HepG2 (cell line): ENCODE measurements at regions not wholly inside any gene's neighbourhood (a gene's known extent, or its start where the extent isn't known, plus 50 kb on each side); places are given as distances from the start of the nearest gene placed in this dataset.

Experiments
- ATF7-NPFF ChIP-seq: sonication (generic); formaldehyde crosslinking; IDR thresholded peaks from 2 replicates; pipeline ENCODE4 v1.8.1; 2023; ENCODE audit warnings: mild to moderate bottlenecking, low read depth, missing genetic modification reagents, moderate library complexity
- GATAD1 ChIP-seq: IDR thresholded peaks from 2 replicates; pipeline ENCODE4 v1.6.1; 2016; ENCODE audit warnings: missing genetic modification reagents, missing compliant biosample characterization
- KLF13 ChIP-seq: sonication (generic); formaldehyde crosslinking; IDR thresholded peaks from 2 replicates; pipeline ENCODE4 v1.4.0; 2020; ENCODE audit warnings: mild to moderate bottlenecking, missing genetic modification reagents
- KMT2A ChIP-seq: sonication (generic); formaldehyde crosslinking; IDR thresholded peaks from 2 replicates; pipeline ENCODE4 v1.4.0; 2020; ENCODE audit warnings: missing genetic modification reagents
- MEF2D ChIP-seq: sonication (generic); formaldehyde crosslinking; IDR thresholded peaks from 2 replicates; pipeline ENCODE4 v1.5.1; 2020; ENCODE audit warnings: mild to moderate bottlenecking, missing genetic modification reagents
- NFYB ChIP-seq: sonication (generic); formaldehyde crosslinking; IDR thresholded peaks from 2 replicates; pipeline ENCODE4 v1.4.0; 2020; ENCODE audit warnings: missing genetic modification reagents
- PPARG ChIP-seq: conservative IDR thresholded peaks from 2 replicates; pipeline ENCODE4 v1.6.1; 2016; ENCODE audit warnings: missing biosample characterization, missing genetic modification reagents
- PTBP1 ChIP-seq: fragments of 200-400 bp; formaldehyde crosslinking; IDR thresholded peaks from 2 replicates; pipeline ENCODE4 v1.6.1; 2018; ENCODE audit warnings: low read length, low read depth; ENCODE audit not compliant: poor library complexity, severe bottlenecking
- RELA ChIP-seq: sonication (generic); formaldehyde crosslinking; IDR thresholded peaks from 2 replicates; pipeline ENCODE4 v1.4.0; 2020; ENCODE audit warnings: missing genetic modification reagents
- SMARCC2 ChIP-seq: fragments of 450-650 bp; IDR thresholded peaks from 2 replicates; pipeline ENCODE4 v1.6.1; 2017; ENCODE audit warnings: antibody characterized with exemption, mild to moderate bottlenecking
- SP4 ChIP-seq: sonication (generic); formaldehyde crosslinking; IDR thresholded peaks from 2 replicates; pipeline ENCODE4 v1.8.1; 2023; ENCODE audit warnings: mild to moderate bottlenecking, missing genetic modification reagents
- ZNF672 ChIP-seq: sonication (generic); formaldehyde crosslinking; IDR thresholded peaks from 2 replicates; pipeline ENCODE4 v1.8.1; 2022; ENCODE audit warnings: missing genetic modification reagents
- ZNF747 ChIP-seq: sonication (generic); formaldehyde crosslinking; IDR thresholded peaks from 2 replicates; pipeline ENCODE4 v1.8.1; 2023; ENCODE audit warnings: missing genetic modification reagents, mild to moderate bottlenecking, borderline replicate concordance
- ZNF761 ChIP-seq: sonication (generic); formaldehyde crosslinking; conservative IDR thresholded peaks from 2 replicates; pipeline ENCODE4 v1.4.0; 2020; ENCODE audit warnings: mild to moderate bottlenecking, missing genetic modification reagents
- ZSCAN25 ChIP-seq: sonication (generic); formaldehyde crosslinking; IDR thresholded peaks from 2 replicates; pipeline ENCODE4 v1.8.0; 2022; ENCODE audit warnings: mild to moderate bottlenecking, missing genetic modification reagents
- TF ChIP-seq, protein P1 (sequence below): IDR thresholded peaks from 2 replicates; pipeline ENCODE4 v1.6.1; 2016; ENCODE audit warnings: low read depth
- TF ChIP-seq, protein P2 (sequence below): sonication (generic); formaldehyde crosslinking; IDR thresholded peaks from 2 replicates; pipeline ENCODE4 v1.4.0; 2020; ENCODE audit warnings: missing genetic modification reagents
- TF ChIP-seq, protein P3 (sequence below): sonication (generic); formaldehyde crosslinking; IDR thresholded peaks from 2 replicates; pipeline ENCODE4 v1.4.0; 2020; ENCODE audit warnings: missing genetic modification reagents

DNA sequence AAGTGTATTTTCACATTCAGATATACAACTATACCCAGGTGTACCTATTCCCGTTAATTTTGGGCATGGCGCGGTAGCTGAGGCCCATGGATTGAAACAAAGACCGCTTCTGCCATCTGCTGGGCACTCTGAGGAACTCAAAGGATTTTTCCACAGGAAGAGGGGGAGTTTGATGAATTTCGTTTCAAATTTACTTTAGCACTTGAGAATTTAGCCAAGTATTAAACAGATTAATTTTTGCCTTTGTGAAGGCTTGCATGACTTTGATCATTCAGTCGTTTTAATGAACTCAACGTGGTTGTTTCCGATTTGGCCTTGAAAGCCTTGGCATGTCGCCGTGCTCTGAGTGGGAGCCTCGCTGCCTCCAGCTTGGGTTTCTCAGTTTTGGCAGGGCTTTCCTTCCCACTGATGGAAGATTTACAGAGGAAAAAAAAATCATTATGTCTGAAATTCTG lies 153.2 kb upstream of the DDHD1 start (continued):
- TF ChIP-seq, protein P1, sequence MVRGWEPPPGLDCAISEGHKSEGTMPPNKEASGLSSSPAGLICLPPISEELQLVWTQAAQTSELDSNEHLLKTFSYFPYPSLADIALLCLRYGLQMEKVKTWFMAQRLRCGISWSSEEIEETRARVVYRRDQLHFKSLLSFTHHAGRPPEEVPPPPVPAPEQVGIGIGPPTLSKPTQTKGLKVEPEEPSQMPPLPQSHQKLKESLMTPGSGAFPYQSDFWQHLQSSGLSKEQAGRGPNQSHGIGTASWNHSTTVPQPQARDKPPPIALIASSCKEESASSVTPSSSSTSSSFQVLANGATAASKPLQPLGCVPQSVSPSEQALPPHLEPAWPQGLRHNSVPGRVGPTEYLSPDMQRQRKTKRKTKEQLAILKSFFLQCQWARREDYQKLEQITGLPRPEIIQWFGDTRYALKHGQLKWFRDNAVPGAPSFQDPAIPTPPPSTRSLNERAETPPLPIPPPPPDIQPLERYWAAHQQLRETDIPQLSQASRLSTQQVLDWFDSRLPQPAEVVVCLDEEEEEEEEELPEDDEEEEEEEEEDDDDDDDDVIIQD: no peak
- TF ChIP-seq, protein P2, sequence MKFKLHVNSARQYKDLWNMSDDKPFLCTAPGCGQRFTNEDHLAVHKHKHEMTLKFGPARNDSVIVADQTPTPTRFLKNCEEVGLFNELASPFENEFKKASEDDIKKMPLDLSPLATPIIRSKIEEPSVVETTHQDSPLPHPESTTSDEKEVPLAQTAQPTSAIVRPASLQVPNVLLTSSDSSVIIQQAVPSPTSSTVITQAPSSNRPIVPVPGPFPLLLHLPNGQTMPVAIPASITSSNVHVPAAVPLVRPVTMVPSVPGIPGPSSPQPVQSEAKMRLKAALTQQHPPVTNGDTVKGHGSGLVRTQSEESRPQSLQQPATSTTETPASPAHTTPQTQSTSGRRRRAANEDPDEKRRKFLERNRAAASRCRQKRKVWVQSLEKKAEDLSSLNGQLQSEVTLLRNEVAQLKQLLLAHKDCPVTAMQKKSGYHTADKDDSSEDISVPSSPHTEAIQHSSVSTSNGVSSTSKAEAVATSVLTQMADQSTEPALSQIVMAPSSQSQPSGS (CRISPR knock-in tag): no peak
- no peak for TF ChIP-seq RELA (CRISPR knock-in tag)
- no peak for TF ChIP-seq PPARG (CRISPR knock-in tag)
- TF ChIP-seq GATAD1 (CRISPR knock-in tag): peak; percentile 37; the same call in 1 of the 2 replicates
- no peak for TF ChIP-seq SMARCC2
- TF ChIP-seq ZNF747 (CRISPR knock-in tag): no peak
- TF ChIP-seq KLF13 (CRISPR knock-in tag): no peak
- TF ChIP-seq ATF7-NPFF (CRISPR knock-in tag): no peak
- TF ChIP-seq ZNF761 (CRISPR knock-in tag): no peak
- TF ChIP-seq PTBP1: no peak
- no peak for TF ChIP-seq SP4 (CRISPR knock-in tag)
- TF ChIP-seq MEF2D: no peak
- no peak for TF ChIP-seq ZSCAN25 (CRISPR knock-in tag)
- TF ChIP-seq ZNF672 (CRISPR knock-in tag): no peak
- TF ChIP-seq NFYB (CRISPR knock-in tag): no peak
- TF ChIP-seq KMT2A: no peak
- TF ChIP-seq, protein P3, sequence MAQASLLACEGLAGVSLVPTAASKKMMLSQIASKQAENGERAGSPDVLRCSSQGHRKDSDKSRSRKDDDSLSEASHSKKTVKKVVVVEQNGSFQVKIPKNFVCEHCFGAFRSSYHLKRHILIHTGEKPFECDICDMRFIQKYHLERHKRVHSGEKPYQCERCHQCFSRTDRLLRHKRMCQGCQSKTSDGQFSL (CRISPR knock-in tag): no peak
- TF ChIP-seq, all 625 proteins: peak for 10
